T-cell (primary cell): ENCODE measurements at regions not wholly inside any gene's neighbourhood (a gene's known extent, or its start where the extent isn't known, plus 50 kb on each side); places are given as distances from the start of the nearest gene placed in this dataset.

Experiments
- ATAC-seq, 4 experiments: fragments of 200-7000 bp in 3 of 4; fragments of 150-1000 bp in 1 of 4; cut with Tn5 transposase; replicated peaks in 1 of 4; 1 replicate in 3 of 4; 2 replicates in 1 of 4; pipeline ENCODE4 v1.10.0; 2021; ENCODE audit warnings: moderate library complexity in 3 of 4, mild to moderate bottlenecking in 2 of 4, moderate number of reproducible peaks in 1 of 4
- CTCF ChIA-PET, 2 donors: fragments of 300-600 bp; sonication (Branson Sonifier 250); formaldehyde crosslinking; loops; one replicate each; lab custom pipeline; 2022; ENCODE audit warnings: antibody characterized with exemption in 2 of 2; lab: Charles Lee
- POLR2A ChIA-PET, 2 donors: fragments of 300-600 bp; sonication (Branson Sonifier 250); formaldehyde crosslinking; loops; one replicate each; lab custom pipeline; 2022; ENCODE audit warnings: antibody characterized with exemption in 2 of 2; lab: Charles Lee
- DNase-seq, 35 experiments: peaks; one replicate each; pipeline versions ENCODE4 v3.0.0 to v3.0.0-alpha.2; 2013 to 2023
- H3K27ac ChIP-seq: one replicate; pipeline ENCODE4 v1.5.1; 2013; ENCODE audit warnings: low read length
- H3K27me3 ChIP-seq, 2 experiments: replicated peaks in 1 of 2; 1 replicate in 1 of 2; 2 replicates in 1 of 2; pipeline versions ENCODE4 v1.6.1 to v1.7.0; 2013; ENCODE audit warnings: low read length in 1 of 2, mixed read lengths in 1 of 2; ENCODE audit not compliant: control insufficient read depth in 2 of 2, insufficient read depth in 2 of 2; ENCODE audit errors: extremely low read depth in 1 of 2
- H3K36me3 ChIP-seq, 2 donors: 1 replicate in 1 of 2; 2 replicates in 1 of 2; pipeline versions ENCODE4 v1.6.1 to v1.7.0; 2013; ENCODE audit warnings: low read length in 1 of 2; ENCODE audit not compliant: control insufficient read depth in 2 of 2, insufficient read depth in 1 of 2; ENCODE audit errors: extremely low read depth in 1 of 2
- H3K4me1 ChIP-seq, 2 experiments: 1 replicate in 1 of 2; 2 replicates in 1 of 2; pipeline versions ENCODE4 v1.6.1 to v1.7.0; 2013; ENCODE audit warnings: low read length in 2 of 2, mixed read lengths in 1 of 2; ENCODE audit not compliant: insufficient read depth in 2 of 2, control insufficient read depth in 1 of 2; ENCODE audit errors: extremely low read depth in 1 of 2
- H3K4me3 ChIP-seq, 2 donors: 1 replicate in 1 of 2; 2 replicates in 1 of 2; pipeline versions ENCODE4 v1.5.1 to v1.7.0; 2013; ENCODE audit warnings: mild to moderate bottlenecking in 2 of 2, low read length in 1 of 2, moderate library complexity in 1 of 2; ENCODE audit not compliant: control insufficient read depth in 1 of 2; ENCODE audit errors: extremely low read depth in 1 of 2
- H3K9me3 ChIP-seq: 2 replicates; pipeline ENCODE4 v1.7.0; 2013
- H3K27ac Mint-ChIP-seq, 2 donors: one replicate each; pipeline ENCODE4 v1.8.0; 2020 to 2021; ENCODE audit warnings: mild to moderate bottlenecking in 2 of 2, mixed read lengths in 2 of 2
- H3K27me3 Mint-ChIP-seq, 2 donors: one replicate each; pipeline ENCODE4 v1.8.0; 2021 to 2022; ENCODE audit warnings: mixed read lengths in 2 of 2
- H3K36me3 Mint-ChIP-seq: one replicate; pipeline ENCODE4 v1.8.0; 2021; ENCODE audit warnings: mixed read lengths
- H3K4me1 Mint-ChIP-seq, 3 donors: one replicate each; pipeline ENCODE4 v1.8.0; 2020 to 2022; ENCODE audit warnings: mixed read lengths in 3 of 3, mild to moderate bottlenecking in 1 of 3
- H3K4me3 Mint-ChIP-seq, 3 donors: one replicate each; pipeline ENCODE4 v1.8.0; 2020 to 2022; ENCODE audit warnings: mild to moderate bottlenecking in 3 of 3, mixed read lengths in 3 of 3, moderate library complexity in 3 of 3
- H3K9me3 Mint-ChIP-seq, 3 donors: one replicate each; pipeline ENCODE4 v1.8.0; 2020 to 2022; ENCODE audit warnings: mixed read lengths in 3 of 3
- WGBS: methylation state at CpG from one replicate; pipeline ENCODE4 v1.1.5; 2013; ENCODE audit warnings: missing lambda C conversion rate; ENCODE audit not compliant: insufficient coverage; 5-methylcytosine and 5-hydroxymethylcytosine counted together

DNA sequence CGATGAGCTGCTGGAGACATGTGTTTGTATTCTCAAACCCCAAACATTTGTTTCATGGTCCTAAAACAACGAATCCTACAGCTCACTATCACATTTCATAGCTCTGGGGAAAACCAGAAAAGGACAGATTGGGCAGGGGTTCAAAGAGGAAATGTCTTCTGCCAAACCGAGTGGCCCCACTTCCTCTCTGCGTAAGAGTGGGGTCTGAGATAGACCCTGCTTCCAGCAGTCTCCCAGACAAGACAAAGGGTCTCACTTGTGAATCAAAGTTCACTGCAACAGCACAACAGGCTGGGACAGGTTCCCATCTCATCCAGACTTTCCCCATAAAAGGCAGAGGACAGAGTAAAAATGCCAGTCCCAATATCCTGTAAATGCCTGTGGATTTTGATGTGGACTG is 276.2 kb upstream of the SLC24A2 start:
- Histone ChIP-seq H3K4me1 (no peaks in the 10 kb centered on the region), H3K27ac (no peak overlapping the region), H3K27me3 (no peaks in the 10 kb centered on the region), H3K9me3 (no peaks in the 10 kb centered on the region), H3K36me3 (no peaks in the 10 kb centered on the region), H3K4me3 (no peak overlapping the region)
- Mint-ChIP-seq H3K27me3 (no peaks in the 10 kb centered on the region), H3K4me3 (no peak overlapping the region), H3K27ac (peak overlapping the region in 1 of 2 donors; percentile 23), H3K4me1 (peaks cover 18 to 25% (median 24%) of the 10 kb centered on the region in 3 donors), H3K9me3 (no peaks in the 10 kb centered on the region), H3K36me3 (no peaks in the 10 kb centered on the region)
- DNase-seq = no peak
- WGBS = 80% methylated on average over 2 of the region's 4 CpGs
- POLR2A ChIA-PET = interaction anchor here in 1 of 2 donors (0.5 kb wide), 1 partner anchor 52 kb away, joined by 4 read pairs; no protein-coding TSS in a partner anchor
- no peak for ATAC-seq
- CTCF ChIA-PET = interaction anchor here in 1 of 2 donors (0.6 kb wide), 1 partner anchor 359 kb away, joined by 4 read pairs; no protein-coding TSS in a partner anchor

- no peak for DNase-seq
- H3K27me3 ChIP-seq = no peaks in the 10 kb centered on the region
- no peak overlapping the region for H3K27ac Mint-ChIP-seq
- H3K9me3 ChIP-seq = no peaks in the 10 kb centered on the region
- WGBS = no CpG with 5 or more reads among the region's 1 CpG
- H3K9me3 Mint-ChIP-seq = peaks cover 0 to 5% (median 0%) of the 10 kb centered on the region in 3 donors
- H3K4me1 Mint-ChIP-seq = no peaks in the 10 kb centered on the region
- no peaks in the 10 kb centered on the region for H3K36me3 ChIP-seq
- H3K4me3 ChIP-seq = no peak overlapping the region
- H3K36me3 Mint-ChIP-seq = no peaks in the 10 kb centered on the region
- no peak overlapping the region for H3K27ac ChIP-seq
- CTCF ChIA-PET = no interaction called here
- no peak for ATAC-seq
- no peaks in the 10 kb centered on the region for H3K4me1 ChIP-seq
- peaks cover 3 to 9% of the 10 kb centered on the region in 2 donors for H3K27me3 Mint-ChIP-seq
- POLR2A ChIA-PET = no interaction called here
- no peak overlapping the region for H3K4me3 Mint-ChIP-seq
Measured at GRCh38 chr9:20054734-20055133, 265.9 kb upstream of the SLC24A2 start.

GRCh38 chr9:20048985-20049384 is 260.1 kb upstream of the SLC24A2 start:
- Mint-ChIP-seq H3K4me1 (peaks cover 4 to 7% (median 5%) of the 10 kb centered on the region in 3 donors), H3K27me3 (no peaks in the 10 kb centered on the region), H3K9me3 (peaks cover 0 to 5% (median 0%) of the 10 kb centered on the region in 3 donors), H3K36me3 (no peaks in the 10 kb centered on the region), H3K4me3 (no peak overlapping the region), H3K27ac (no peak overlapping the region)
- H3K27me3 ChIP-seq = no peaks in the 10 kb centered on the region
- H3K36me3 ChIP-seq = no peaks in the 10 kb centered on the region
- DNase-seq = no peak
- POLR2A ChIA-PET = no interaction called here
- H3K27ac ChIP-seq = no peak overlapping the region
- H3K4me3 ChIP-seq = no peak overlapping the region
- no peaks in the 10 kb centered on the region for H3K4me1 ChIP-seq
- H3K9me3 ChIP-seq = no peaks in the 10 kb centered on the region
- no CpG with 5 or more reads among the region's 4 CpGs for WGBS
- no peak for ATAC-seq
- CTCF ChIA-PET = no interaction called here

GRCh38 chr9:20048437-20048836 is 259.6 kb upstream of the SLC24A2 start:
- CTCF ChIA-PET = no interaction called here
- peaks cover 5% of the 10 kb centered on the region in 2 experiments for H3K4me1 ChIP-seq
- ATAC-seq (no peak), DNase-seq (no peak)
- Mint-ChIP-seq H3K4me1 (peaks cover 10 to 12% (median 10%) of the 10 kb centered on the region in 3 donors), H3K36me3 (no peaks in the 10 kb centered on the region), H3K27me3 (no peaks in the 10 kb centered on the region), H3K4me3 (no peak overlapping the region), H3K27ac (no peak overlapping the region), H3K9me3 (peaks cover 0 to 4% (median 0%) of the 10 kb centered on the region in 3 donors)
- H3K4me3 ChIP-seq = no peak overlapping the region
- H3K27me3 ChIP-seq = no peaks in the 10 kb centered on the region
- no CpG with 5 or more reads among the region's 2 CpGs for WGBS
- H3K36me3 ChIP-seq = no peaks in the 10 kb centered on the region
- H3K9me3 ChIP-seq = no peaks in the 10 kb centered on the region
- no peak overlapping the region for H3K27ac ChIP-seq
- POLR2A ChIA-PET = no interaction called here

GRCh38 chr9:20044686-20045085 is 255.8 kb upstream of the SLC24A2 start:
- H3K36me3 Mint-ChIP-seq = no peaks in the 10 kb centered on the region
- Histone ChIP-seq H3K4me3 (no peak overlapping the region), H3K9me3 (no peaks in the 10 kb centered on the region), H3K4me1 (peaks cover 8 to 15% of the 10 kb centered on the region in 2 experiments), H3K36me3 (no peaks in the 10 kb centered on the region), H3K27ac (no peak overlapping the region), H3K27me3 (no peaks in the 10 kb centered on the region)
- H3K27me3 Mint-ChIP-seq = no peaks in the 10 kb centered on the region
- peak overlapping the region in 1 of 3 donors; percentile 82 for H3K4me3 Mint-ChIP-seq
- H3K9me3 Mint-ChIP-seq = no peaks in the 10 kb centered on the region
- DNase-seq (no peak), ATAC-seq (no peak)
- H3K4me1 Mint-ChIP-seq = peaks cover 25 to 33% (median 33%) of the 10 kb centered on the region in 3 donors
- POLR2A ChIA-PET = interaction anchor here in 1 of 2 donors (0.6 kb wide), 1 partner anchor 181 kb away, joined by 4 read pairs; no protein-coding TSS in a partner anchor
- H3K27ac Mint-ChIP-seq = peak overlapping the region; percentile 21 to 44
- CTCF ChIA-PET = no interaction called here

GRCh38 chr9:20043461-20043860 is 254.6 kb upstream of the SLC24A2 start:
- no peaks in the 10 kb centered on the region for H3K27me3 ChIP-seq
- H3K9me3 ChIP-seq = no peaks in the 10 kb centered on the region
- H3K27ac Mint-ChIP-seq = peak overlapping the region; percentile 93 to 97
- ChIA-PET POLR2A (no interaction called here), CTCF (no interaction called here)
- peaks cover 25 to 33% (median 33%) of the 10 kb centered on the region in 3 donors for H3K4me1 Mint-ChIP-seq
- peak overlapping the region; percentile 63 for H3K27ac ChIP-seq
- H3K4me3 ChIP-seq = peak overlapping the region in 1 of 2 donors; percentile 37
- peak overlapping the region; percentile 74 to 82 (median 78) for H3K4me3 Mint-ChIP-seq
- no peaks in the 10 kb centered on the region for H3K36me3 ChIP-seq
- no peaks in the 10 kb centered on the region for H3K36me3 Mint-ChIP-seq
- H3K4me1 ChIP-seq = peaks cover 8 to 15% of the 10 kb centered on the region in 2 experiments
- 46% methylated on average over 1 of the region's 1 CpG for WGBS
- ATAC-seq (peak; percentile 5 to 34 (median 18)), DNase-seq (peak in 1 of 35 experiments; percentile 26)
- no peaks in the 10 kb centered on the region for H3K27me3 Mint-ChIP-seq
- no peaks in the 10 kb centered on the region for H3K9me3 Mint-ChIP-seq
